Heart right ventricle (tissue), 16 donors: ENCODE measurements at regions not wholly inside any gene's neighbourhood (a gene's known extent, or its start where the extent isn't known, plus 50 kb on each side); places are given as distances from the start of the nearest gene placed in this dataset.

ENCODE experiments used
- ATAC-seq, 8 donors: fragments of 200-7000 bp; cut with Tn5 transposase; one replicate each; pipeline ENCODE4 v1.9.1; 2020; ENCODE audit warnings: mild to moderate bottlenecking in 8 of 8, moderate library complexity in 8 of 8, moderate number of reproducible peaks in 1 of 8
- DNase-seq, 2 donors: peaks; one replicate each; pipeline ENCODE4 v3.0.0-alpha.2; 2020
- H3K27ac ChIP-seq, 10 donors: fragments of 200-600 bp; sonication (generic) in 2 of 10; one replicate each; pipeline versions ENCODE4 v1.5.0 to v1.8.0; 2020 to 2022; ENCODE audit warnings: mild to moderate bottlenecking in 3 of 10
- H3K27me3 ChIP-seq, 7 donors: fragments of 200-600 bp; one replicate each; pipeline ENCODE4 v1.8.0; 2021 to 2022; ENCODE audit warnings: mild to moderate bottlenecking in 2 of 7
- H3K36me3 ChIP-seq, 9 donors: fragments of 200-600 bp; sonication (generic) in 1 of 9; one replicate each; pipeline versions ENCODE4 v1.5.0 to v1.8.0; 2020 to 2022; ENCODE audit warnings: mild to moderate bottlenecking in 2 of 9
- H3K4me1 ChIP-seq, 9 donors: fragments of 200-600 bp; sonication (generic) in 1 of 9; one replicate each; pipeline versions ENCODE4 v1.5.0 to v1.8.0; 2020 to 2022; ENCODE audit warnings: mild to moderate bottlenecking in 4 of 9
- H3K4me3 ChIP-seq, 10 donors: fragments of 200-600 bp; sonication (generic) in 2 of 10; one replicate each; pipeline versions ENCODE4 v1.5.0 to v1.8.0; 2020 to 2022; ENCODE audit warnings: mild to moderate bottlenecking in 7 of 10, moderate library complexity in 2 of 10
- H3K9me3 ChIP-seq, 11 donors: fragments of 200-600 bp in 10 of 11; sonication (generic) in 2 of 11; one replicate each; pipeline versions ENCODE4 v1.5.0 to v1.8.0; 2013 to 2022; ENCODE audit warnings: mild to moderate bottlenecking in 2 of 11, control low read depth in 1 of 11, moderate library complexity in 1 of 11
- WGBS, 2 donors: extraction: QIAGEN DNeasy Blood & Tissue Kit; methylation state at CpG; one replicate each; pipeline ENCODE4 v1.1.7; 2013; ENCODE audit warnings: inconsistent platforms in 1 of 2; 5-methylcytosine and 5-hydroxymethylcytosine counted together
- intact Hi-C, 10 donors: fragments of 100-400 bp; cut with DNase I; formaldehyde crosslinking; loops; one replicate each; pipeline versions ENCODE4 v1.11.1 to v1.14.2; 2022
- TF ChIP-seq, protein P1 (sequence below), 9 donors: fragments of 200-600 bp; sonication (generic) in 2 of 9; IDR thresholded peaks; one replicate each; pipeline versions ENCODE4 v1.5.0 to v1.8.0; 2021 to 2022; ENCODE audit warnings: antibody characterized with exemption in 9 of 9, mild to moderate bottlenecking in 5 of 9, moderate library complexity in 1 of 9
- donor health status: Arrhythmogenic right ventricular cardiomyopathy.
- donor health status: ischemic (EF 13 %, LVEDD 7.1; RV severe dilation, severe dysfunction).
- donor health status: healthy with polysubstance abuse.
- donor health status: DM: no; HTN: yes; CAD: no.
- donor health status: DM: no; HTN: no; CAD: no.
- donor health status: ischemic (EF 25% LVEDD 6.9; RV normal size, moderate dysfunction).
- donor health status: ischemic (EF 25% LVEDD 5.7; RV mildly dilated, moderate dysfunction).
- donor health status: healthy.
- donor health status: DM: yes; HTN: yes; CAD: no.
- donor health status: Ischemic cardiomyopathy.
- donor health status: ischemic (EF 35%, LVEDD 5.7; RV mildly dilated, moderate dysfunction).
- donor health status: nonischemic (EF 11% LVEDD 7.7; RV severe dilation, severe dysfunction).
- donor health status: DM: yes; HTN: yes; CAD: no.
- donor health status: PGD.
- donor health status: ischemic (EF 29% LVEDD 5.4; RV normal size, mild dysfunction).
- donor health status: nonischemic (EF 23%, LVEDD 6.1; RV moderate dilation, normal function).

DNA sequence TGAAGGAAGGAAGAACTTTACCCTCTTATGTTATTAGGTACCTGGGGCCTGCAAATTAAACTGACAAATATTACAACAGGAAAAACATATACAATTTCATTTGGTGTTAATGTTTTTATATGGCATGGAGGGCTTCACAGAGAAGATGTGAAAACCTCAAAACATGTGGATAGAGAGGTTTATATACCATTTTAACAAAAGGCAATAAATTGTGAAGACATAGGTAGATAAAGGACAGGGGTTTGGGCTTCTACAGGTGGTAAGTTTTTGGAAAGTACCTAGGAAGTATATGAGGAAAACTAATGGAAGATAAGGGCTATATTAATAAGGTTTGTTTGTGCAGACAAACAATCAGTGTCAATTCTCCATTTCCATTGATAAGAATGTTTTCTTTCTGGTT is 95.1 kb upstream of the ATF7IP start:
- Histone ChIP-seq H3K9me3 (peaks cover 0 to 17% (median 6%) of the 10 kb centered on the region in 11 donors), H3K27me3 (no peaks in the 10 kb centered on the region), H3K4me3 (no peak overlapping the region), H3K27ac (no peak overlapping the region), H3K4me1 (peaks cover 0 to 34% (median 0%) of the 10 kb centered on the region in 9 donors), H3K36me3 (no peaks in the 10 kb centered on the region)
- DNase-seq: no peak
- no peak for ATAC-seq
- TF ChIP-seq, protein P1, sequence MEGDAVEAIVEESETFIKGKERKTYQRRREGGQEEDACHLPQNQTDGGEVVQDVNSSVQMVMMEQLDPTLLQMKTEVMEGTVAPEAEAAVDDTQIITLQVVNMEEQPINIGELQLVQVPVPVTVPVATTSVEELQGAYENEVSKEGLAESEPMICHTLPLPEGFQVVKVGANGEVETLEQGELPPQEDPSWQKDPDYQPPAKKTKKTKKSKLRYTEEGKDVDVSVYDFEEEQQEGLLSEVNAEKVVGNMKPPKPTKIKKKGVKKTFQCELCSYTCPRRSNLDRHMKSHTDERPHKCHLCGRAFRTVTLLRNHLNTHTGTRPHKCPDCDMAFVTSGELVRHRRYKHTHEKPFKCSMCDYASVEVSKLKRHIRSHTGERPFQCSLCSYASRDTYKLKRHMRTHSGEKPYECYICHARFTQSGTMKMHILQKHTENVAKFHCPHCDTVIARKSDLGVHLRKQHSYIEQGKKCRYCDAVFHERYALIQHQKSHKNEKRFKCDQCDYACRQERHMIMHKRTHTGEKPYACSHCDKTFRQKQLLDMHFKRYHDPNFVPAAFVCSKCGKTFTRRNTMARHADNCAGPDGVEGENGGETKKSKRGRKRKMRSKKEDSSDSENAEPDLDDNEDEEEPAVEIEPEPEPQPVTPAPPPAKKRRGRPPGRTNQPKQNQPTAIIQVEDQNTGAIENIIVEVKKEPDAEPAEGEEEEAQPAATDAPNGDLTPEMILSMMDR (IDR thresholded peaks at IDR 0.05): no peak
- intact Hi-C loops: no loop called here

DNA sequence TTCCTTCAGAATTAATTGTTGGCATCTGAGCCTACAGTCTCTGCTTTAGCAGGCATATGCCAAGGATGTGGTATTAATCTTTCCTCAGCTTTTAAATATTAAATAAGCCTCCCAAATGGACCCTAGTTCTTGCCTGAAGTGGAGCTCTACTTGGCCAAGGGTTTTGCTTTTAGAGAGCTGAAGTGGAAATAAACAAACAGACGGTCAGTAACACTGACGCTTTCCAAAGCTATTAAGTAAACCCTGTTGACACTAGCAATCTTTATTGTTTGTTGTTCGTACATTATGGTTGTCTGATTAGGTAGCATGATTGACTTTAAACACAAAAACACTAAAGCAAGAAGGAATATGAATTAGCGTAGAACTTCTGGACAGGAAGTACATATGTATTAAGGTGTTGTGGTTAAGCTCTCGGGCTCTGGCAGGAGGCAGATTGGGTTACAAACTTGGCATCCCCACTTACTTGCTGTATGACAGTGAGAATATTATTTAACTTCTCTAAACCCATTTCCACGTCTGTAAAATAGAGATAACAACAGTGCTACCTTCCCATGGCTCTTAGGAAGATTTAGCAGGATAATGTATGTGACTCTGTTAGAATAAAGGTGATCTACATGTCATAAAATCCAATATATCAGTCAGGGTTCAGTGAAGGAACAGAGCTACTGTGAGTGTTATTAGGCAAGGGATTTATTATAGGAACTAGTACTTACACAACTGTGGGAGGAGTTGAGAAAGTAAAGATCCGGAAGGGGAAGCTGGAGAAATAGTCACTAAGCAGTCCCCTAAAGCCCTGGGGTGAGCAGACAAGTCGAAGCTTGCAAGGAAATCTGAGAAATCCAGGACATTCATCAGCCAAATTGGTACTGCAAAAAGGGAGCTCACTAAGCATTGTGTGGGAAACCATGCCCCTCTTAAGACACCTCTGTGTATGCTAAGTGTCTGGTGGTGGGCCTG is 92.2 kb upstream of the ATF7IP start:
- Histone ChIP-seq H3K9me3 (peaks cover 0 to 17% (median 6%) of the 10 kb centered on the region in 11 donors), H3K4me1 (peaks cover 0 to 40% (median 0%) of the 10 kb centered on the region in 9 donors), H3K36me3 (no peaks in the 10 kb centered on the region), H3K27me3 (no peaks in the 10 kb centered on the region), H3K27ac (peak overlapping the region in 4 of 10 donors; percentile 2 to 86 (median 30)), H3K4me3 (no peak overlapping the region)
- WGBS, 2 donors: 70 to 76% methylated on average over 8 of the region's 8 CpGs
- TF ChIP-seq, protein P1 (IDR thresholded peaks at IDR 0.05): no peak
- ATAC-seq: peak in 5 of 8 donors; percentile 49 to 76 (median 67)
- DNase-seq: no peak
- intact Hi-C loops: no loop called here

DNA sequence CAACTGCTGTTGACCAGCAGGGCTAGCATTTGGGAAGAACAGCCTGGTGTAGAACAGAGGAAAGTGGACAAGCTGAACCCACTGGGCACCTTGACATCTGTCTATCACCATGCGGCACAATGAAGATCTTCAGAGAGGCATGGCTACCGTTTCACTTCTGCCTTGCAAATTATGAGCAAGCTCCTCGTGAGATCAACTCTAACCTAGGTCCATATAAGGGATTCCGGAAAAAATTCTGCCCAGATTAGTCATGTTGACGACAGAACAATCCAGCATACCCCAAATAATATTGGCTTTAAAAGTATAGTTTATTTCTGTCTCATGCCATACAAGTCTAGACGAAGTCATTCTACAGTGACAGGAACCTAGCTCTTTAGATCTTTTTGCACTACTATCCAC is 91.6 kb upstream of the ATF7IP start:
- Histone ChIP-seq H3K9me3 (peaks cover 0 to 17% (median 6%) of the 10 kb centered on the region in 11 donors), H3K36me3 (no peaks in the 10 kb centered on the region), H3K27me3 (no peaks in the 10 kb centered on the region), H3K27ac (peak overlapping the region in 2 of 10 donors; percentile 31 to 86), H3K4me3 (no peak overlapping the region), H3K4me1 (peaks cover 0 to 40% (median 0%) of the 10 kb centered on the region in 9 donors)
- TF ChIP-seq, protein P1 (IDR thresholded peaks at IDR 0.05): no peak
- DNase-seq (no peak), ATAC-seq (peak in 3 of 8 donors; percentile 8 to 24 (median 21))
- 86 to 93% methylated on average over 6 of the region's 6 CpGs for WGBS, 2 donors
- intact Hi-C loops: no loop called here

DNA sequence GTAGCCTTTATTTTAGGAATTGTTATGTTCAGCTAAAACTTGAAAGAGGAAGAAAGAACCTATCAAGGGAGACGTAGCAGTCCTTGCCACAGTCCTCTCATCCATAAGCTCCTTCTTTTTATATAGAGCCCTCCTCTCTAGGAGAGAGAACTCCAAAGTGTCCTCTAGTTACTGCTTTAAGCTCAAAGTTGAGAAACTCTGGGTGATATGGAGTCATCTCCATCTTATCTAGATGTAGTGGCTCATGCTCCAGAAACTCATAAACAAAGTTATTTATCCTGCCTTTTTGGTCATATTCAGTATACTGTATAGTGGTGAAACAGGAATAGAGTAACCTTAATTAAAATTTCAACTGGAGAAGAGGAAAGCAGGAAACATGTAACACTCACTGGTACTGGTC is 90.4 kb upstream of the ATF7IP start:
- TF ChIP-seq, protein P1 (IDR thresholded peaks at IDR 0.05): no peak
- DNase-seq (no peak), ATAC-seq (no peak)
- H3K36me3 ChIP-seq: no peaks in the 10 kb centered on the region
- WGBS, 2 donors: 48 to 93% methylated on average over 1 of the region's 1 CpG
- peaks cover 0 to 16% (median 3%) of the 10 kb centered on the region in 11 donors for H3K9me3 ChIP-seq
- H3K4me1 ChIP-seq: peaks cover 0 to 40% (median 0%) of the 10 kb centered on the region in 9 donors
- peak overlapping the region in 1 of 10 donors; percentile 61 for H3K27ac ChIP-seq
- no peak overlapping the region for H3K4me3 ChIP-seq
- no peaks in the 10 kb centered on the region for H3K27me3 ChIP-seq
- intact Hi-C loops: no loop called here
